ENCODE measurements at regions not wholly inside any gene's neighbourhood (a gene's known extent, or its start where the extent isn't known, plus 50 kb on each side); places are given as distances from the start of the nearest gene placed in this dataset.

GRCh38 chr11:92766698-92767097 lies 202.8 kb upstream of the MTNR1B start:
- TF ChIP-seq CTCF (conservative IDR thresholded peaks at IDR 0.05 in 1 of 2, IDR thresholded peaks at IDR 0.05 in 1 of 2; ENCODE audit: extremely low read depth in 1 of 2, insufficient read depth in 1 of 2, low read depth in 1 of 2, low read length in 2 of 2), result no peak
- no peak for TF ChIP-seq EZH2 (IDR thresholded peaks at IDR 0.05; ENCODE audit: borderline replicate concordance, low read length)
